OCI-LY7 (cell line): ENCODE measurements at regions not wholly inside any gene's neighbourhood (a gene's known extent, or its start where the extent isn't known, plus 50 kb on each side); places are given as distances from the start of the nearest gene placed in this dataset.

ENCODE experiments used
- EZH2phosphoT487 ChIP-seq: fragments of 200-600 bp; sonication (generic); IDR thresholded peaks from 2 replicates; pipeline ENCODE4 v1.6.1; 2018; ENCODE audit warnings: low read depth, borderline replicate concordance, mild to moderate bottlenecking, mixed run types, antibody characterized with exemption, low read length, moderate library complexity, mixed read lengths
- TF ChIP-seq, protein P1 (sequence below): fragments of 200-600 bp; sonication (generic); conservative IDR thresholded peaks from 2 replicates; pipeline ENCODE4 v1.5.1; 2014; ENCODE audit warnings: mild to moderate bottlenecking, antibody characterized with exemption, low read length, moderate library complexity, mixed read lengths

DNA sequence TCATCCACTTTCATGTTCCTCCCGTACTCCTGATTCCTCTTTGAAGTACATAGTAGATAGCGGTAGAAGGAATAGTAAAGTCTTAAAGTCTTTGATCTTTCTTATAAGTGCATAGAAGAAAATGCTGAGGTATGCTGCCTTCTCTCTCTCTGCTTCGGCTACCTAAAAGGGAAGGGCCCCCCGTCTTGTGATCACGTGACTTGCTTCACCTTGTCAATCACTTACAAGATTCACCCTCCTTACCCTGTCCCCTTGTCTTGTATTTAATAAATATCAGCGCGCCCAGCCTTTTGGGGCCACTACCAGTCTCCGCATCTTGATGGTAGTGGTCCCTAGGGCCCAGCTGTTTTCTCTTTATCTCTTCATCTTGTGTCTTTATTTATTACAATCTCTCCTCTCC is 932.2 kb upstream of the FANCL start:
- TF ChIP-seq, protein P1, sequence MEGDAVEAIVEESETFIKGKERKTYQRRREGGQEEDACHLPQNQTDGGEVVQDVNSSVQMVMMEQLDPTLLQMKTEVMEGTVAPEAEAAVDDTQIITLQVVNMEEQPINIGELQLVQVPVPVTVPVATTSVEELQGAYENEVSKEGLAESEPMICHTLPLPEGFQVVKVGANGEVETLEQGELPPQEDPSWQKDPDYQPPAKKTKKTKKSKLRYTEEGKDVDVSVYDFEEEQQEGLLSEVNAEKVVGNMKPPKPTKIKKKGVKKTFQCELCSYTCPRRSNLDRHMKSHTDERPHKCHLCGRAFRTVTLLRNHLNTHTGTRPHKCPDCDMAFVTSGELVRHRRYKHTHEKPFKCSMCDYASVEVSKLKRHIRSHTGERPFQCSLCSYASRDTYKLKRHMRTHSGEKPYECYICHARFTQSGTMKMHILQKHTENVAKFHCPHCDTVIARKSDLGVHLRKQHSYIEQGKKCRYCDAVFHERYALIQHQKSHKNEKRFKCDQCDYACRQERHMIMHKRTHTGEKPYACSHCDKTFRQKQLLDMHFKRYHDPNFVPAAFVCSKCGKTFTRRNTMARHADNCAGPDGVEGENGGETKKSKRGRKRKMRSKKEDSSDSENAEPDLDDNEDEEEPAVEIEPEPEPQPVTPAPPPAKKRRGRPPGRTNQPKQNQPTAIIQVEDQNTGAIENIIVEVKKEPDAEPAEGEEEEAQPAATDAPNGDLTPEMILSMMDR = no peak
- TF ChIP-seq EZH2phosphoT487 = no peak
